HepG2 (cell line): ENCODE measurements at regions not wholly inside any gene's neighbourhood (a gene's known extent, or its start where the extent isn't known, plus 50 kb on each side); places are given as distances from the start of the nearest gene placed in this dataset.

ENCODE experiments used
- ATAC-seq: fragments of 200-7000 bp; cut with Tn5 transposase; 3 replicates; pipeline ENCODE4 v1.9.1; 2020; ENCODE audit warnings: mild to moderate bottlenecking, moderate library complexity
- BruUV-seq: library from RNA; stranded (reverse); fragments of 400-500 nt; replicated peaks from 2 replicates; lab custom pipeline; 2021; lab: Mats Ljungman, UMichigan
- CTCF ChIA-PET: fragments of 300-600 bp; formaldehyde crosslinking; extraction: SDS; loops from one replicate; lab custom pipeline; 2021; ENCODE audit warnings: low total read pairs, inconsistent platforms, low intra/inter-chr PET ratio; lab: Yijun Ruan, JAX
- POLR2A ChIA-PET: fragments of 350-600 bp; sonication (Branson Sonifier 250); formaldehyde crosslinking; loops from one replicate; lab custom pipeline; 2020; ENCODE audit warnings: antibody characterized with exemption, inconsistent platforms; lab: Yijun Ruan, JAX
- DNase-seq: peaks from one replicate; pipeline ENCODE4 v3.0.0-alpha.2; 2015; ENCODE audit warnings: low spot score
- FAIRE-seq: peaks from 3 replicates; lab custom pipeline; 2011; peaks lifted over from hg19 to GRCh38; lab: Jason Lieb, UNC
- H2AFZ ChIP-seq: one replicate; pipeline ENCODE4 v1.6.1; 2011; ENCODE audit warnings: low read length, inconsistent platforms
- H3K27ac ChIP-seq: fragments of 300-600 bp; 3 replicates; pipeline ENCODE4 v1.8.0; 2011; ENCODE audit warnings: mixed run types, mild to moderate bottlenecking, mixed read lengths, low read length, inconsistent platforms; ENCODE audit not compliant: insufficient read depth; ENCODE audit errors: extremely low read length
- H3K27me3 ChIP-seq, 2 experiments: fragments of 200-600 bp in 1 of 2; 2 replicates in 1 of 2; 3 replicates in 1 of 2; pipeline versions ENCODE4 v1.6.0 to v1.8.0; 2011; ENCODE audit warnings: low read length in 2 of 2, mild to moderate bottlenecking in 2 of 2, moderate library complexity in 2 of 2, inconsistent platforms in 1 of 2; ENCODE audit not compliant: insufficient read depth in 2 of 2, control insufficient read depth in 1 of 2
- H3K36me3 ChIP-seq, 2 experiments: fragments of 200-600 bp in 1 of 2; replicated peaks in 1 of 2; 2 replicates in 1 of 2; 3 replicates in 1 of 2; pipeline versions ENCODE4 v1.5.1 to v1.8.0; 2011; ENCODE audit warnings: low read length in 2 of 2, inconsistent platforms in 1 of 2; ENCODE audit not compliant: insufficient read depth in 2 of 2, control insufficient read depth in 1 of 2
- H3K4me1 ChIP-seq: 2 replicates; pipeline ENCODE4 v1.5.1; 2012; ENCODE audit warnings: low read length, inconsistent platforms; ENCODE audit not compliant: insufficient read depth
- H3K4me2 ChIP-seq: 2 replicates; pipeline ENCODE4 v1.6.0; 2011; ENCODE audit warnings: low read depth, low read length, inconsistent platforms
- H3K4me3 ChIP-seq, 3 experiments: fragments of 200-600 bp in 1 of 3; sonication (generic), shearing (Covaris generic) in 1 of 3; replicated peaks in 1 of 3; 2 replicates each; pipeline ENCODE4 v1.5.1; 2011 to 2016; ENCODE audit warnings: low read length in 3 of 3, inconsistent platforms in 2 of 3, low read depth in 2 of 3, mild to moderate bottlenecking in 2 of 3, control low read depth in 1 of 3, mixed read lengths in 1 of 3; ENCODE audit not compliant: insufficient read depth in 1 of 3
- H3K79me2 ChIP-seq: one replicate; pipeline ENCODE4 v1.6.1; 2011; ENCODE audit warnings: low read length, inconsistent platforms; ENCODE audit not compliant: insufficient read depth
- H3K9ac ChIP-seq: 2 replicates; pipeline ENCODE4 v1.6.0; 2011; ENCODE audit warnings: mild to moderate bottlenecking, low read depth, low read length, inconsistent platforms; ENCODE audit not compliant: insufficient read depth
- H3K9me3 ChIP-seq: 2 replicates; pipeline ENCODE4 v1.5.1; 2012; ENCODE audit warnings: mild to moderate bottlenecking, low read length
- H4K20me1 ChIP-seq: 2 replicates; pipeline ENCODE4 v1.6.0; 2011; ENCODE audit warnings: inconsistent platforms, mild to moderate bottlenecking, low read length, moderate library complexity; ENCODE audit not compliant: insufficient read depth
- HIVEP1 ChIP-seq: sonication (generic); formaldehyde crosslinking; IDR thresholded peaks from 2 replicates; pipeline ENCODE4 v1.4.0; 2020; ENCODE audit warnings: mild to moderate bottlenecking, missing genetic modification reagents
- MAFF ChIP-seq: IDR thresholded peaks from 2 replicates; pipeline ENCODE4 v1.6.1; 2011; ENCODE audit warnings: low read depth, low read length, improper control_type of control experiment
- MAFK ChIP-seq, 2 experiments: IDR thresholded peaks in 1 of 2; conservative IDR thresholded peaks in 1 of 2; 2 replicates each; pipeline ENCODE4 v1.6.1; 2011; ENCODE audit warnings: improper control_type of control experiment in 2 of 2, low read length in 2 of 2
- NKX3-1 ChIP-seq: sonication (generic); formaldehyde crosslinking; IDR thresholded peaks from 2 replicates; pipeline ENCODE4 v1.5.0; 2020; ENCODE audit warnings: missing genetic modification reagents
- TAF1 ChIP-seq: sonication (generic); formaldehyde crosslinking; IDR thresholded peaks from 2 replicates; pipeline ENCODE4 v1.4.0; 2020; ENCODE audit warnings: missing genetic modification reagents
- ZC3H13 ChIP-seq: sonication (generic); formaldehyde crosslinking; IDR thresholded peaks from 2 replicates; pipeline ENCODE4 v1.8.1; 2023; ENCODE audit warnings: mild to moderate bottlenecking, missing genetic modification reagents, moderate library complexity
- ZFP37 ChIP-seq: sonication (generic); formaldehyde crosslinking; IDR thresholded peaks from 2 replicates; pipeline ENCODE4 v1.4.0; 2020; ENCODE audit warnings: missing genetic modification reagents, borderline replicate concordance
- ZFYVE20 ChIP-seq: sonication (generic); formaldehyde crosslinking; IDR thresholded peaks from 2 replicates; pipeline ENCODE4 v1.8.0; 2023; ENCODE audit warnings: low read depth, mild to moderate bottlenecking, moderate library complexity, missing genetic modification reagents, borderline replicate concordance
- ZNF780A ChIP-seq: sonication (generic); formaldehyde crosslinking; IDR thresholded peaks from 2 replicates; pipeline ENCODE4 v1.8.0; 2022; ENCODE audit warnings: mild to moderate bottlenecking, missing genetic modification reagents, moderate library complexity
- WGBS: methylation state at CpG from one replicate; pipeline ENCODE4 v1.1.6; 2017; ENCODE audit warnings: low lambda C conversion rate; 5-methylcytosine and 5-hydroxymethylcytosine counted together
- in situ Hi-C: cut with HindIII; loops from 2 replicates; pipeline ENCODE4 v1.10.0; 2017; ENCODE audit warnings: low pct_unique_long_range_greater_than_20kb; ENCODE audit not compliant: extremely low pct_ligation_motif_present
- intact Hi-C: fragments of 100-400 bp; cut with micrococcal nuclease; formaldehyde crosslinking; loops from one replicate; pipeline ENCODE4 v1.10.0; 2022; ENCODE audit not compliant: unreplicated experiment
- TF ChIP-seq, protein P1 (sequence below): sonication (generic); formaldehyde crosslinking; IDR thresholded peaks from 2 replicates; pipeline ENCODE4 v1.5.0; 2020; ENCODE audit warnings: mild to moderate bottlenecking, missing genetic modification reagents, borderline replicate concordance
- TF ChIP-seq, protein P2 (sequence below): sonication (generic); formaldehyde crosslinking; IDR thresholded peaks from 2 replicates; pipeline ENCODE4 v1.4.0; 2020; ENCODE audit warnings: missing genetic modification reagents, borderline replicate concordance
- TF ChIP-seq, protein P3 (sequence below): sonication (generic); formaldehyde crosslinking; IDR thresholded peaks from 2 replicates; pipeline ENCODE4 v1.4.0; 2020; ENCODE audit warnings: missing genetic modification reagents, low read depth, mild to moderate bottlenecking, borderline replicate concordance

DNA sequence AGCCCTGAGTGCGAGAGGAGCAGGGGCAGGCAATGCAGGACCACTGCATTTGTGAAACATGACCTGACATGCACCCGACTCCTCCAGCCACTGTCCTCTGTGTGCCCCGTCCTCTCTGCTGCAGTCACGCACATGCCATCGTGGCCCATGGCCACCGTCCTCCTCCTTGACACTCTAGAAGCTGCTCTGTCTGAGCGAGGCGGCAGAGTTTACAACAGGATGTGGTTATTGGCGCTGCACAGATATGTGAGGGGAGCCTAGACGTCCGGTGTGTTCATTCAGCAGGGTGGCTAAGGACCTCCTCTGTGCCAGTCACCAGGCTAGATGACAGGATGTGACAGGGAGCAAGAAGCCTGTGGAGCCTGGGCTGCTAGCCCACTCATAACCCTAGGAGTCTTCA lies 277.8 kb downstream of the FOXO1 start (continued):
- TF ChIP-seq, protein P1, sequence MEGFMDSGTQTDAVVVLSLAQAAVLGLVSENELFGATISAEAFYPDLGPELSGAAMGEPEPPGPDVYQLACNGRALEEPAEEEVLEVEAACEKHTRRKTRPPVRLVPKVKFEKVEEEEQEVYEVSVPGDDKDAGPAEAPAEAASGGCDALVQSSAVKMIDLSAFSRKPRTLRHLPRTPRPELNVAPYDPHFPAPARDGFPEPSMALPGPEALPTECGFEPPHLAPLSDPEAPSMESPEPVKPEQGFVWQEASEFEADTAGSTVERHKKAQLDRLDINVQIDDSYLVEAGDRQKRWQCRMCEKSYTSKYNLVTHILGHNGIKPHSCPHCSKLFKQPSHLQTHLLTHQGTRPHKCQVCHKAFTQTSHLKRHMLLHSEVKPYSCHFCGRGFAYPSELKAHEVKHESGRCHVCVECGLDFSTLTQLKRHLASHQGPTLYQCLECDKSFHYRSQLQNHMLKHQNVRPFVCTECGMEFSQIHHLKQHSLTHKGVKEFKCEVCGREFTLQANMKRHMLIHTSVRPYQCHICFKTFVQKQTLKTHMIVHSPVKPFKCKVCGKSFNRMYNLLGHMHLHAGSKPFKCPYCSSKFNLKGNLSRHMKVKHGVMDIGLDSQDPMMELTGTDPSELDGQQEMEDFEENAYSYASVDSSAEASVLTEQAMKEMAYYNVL (CRISPR knock-in tag): no peak
- TF ChIP-seq HIVEP1 (CRISPR knock-in tag): no peak
- TF ChIP-seq, protein P2, sequence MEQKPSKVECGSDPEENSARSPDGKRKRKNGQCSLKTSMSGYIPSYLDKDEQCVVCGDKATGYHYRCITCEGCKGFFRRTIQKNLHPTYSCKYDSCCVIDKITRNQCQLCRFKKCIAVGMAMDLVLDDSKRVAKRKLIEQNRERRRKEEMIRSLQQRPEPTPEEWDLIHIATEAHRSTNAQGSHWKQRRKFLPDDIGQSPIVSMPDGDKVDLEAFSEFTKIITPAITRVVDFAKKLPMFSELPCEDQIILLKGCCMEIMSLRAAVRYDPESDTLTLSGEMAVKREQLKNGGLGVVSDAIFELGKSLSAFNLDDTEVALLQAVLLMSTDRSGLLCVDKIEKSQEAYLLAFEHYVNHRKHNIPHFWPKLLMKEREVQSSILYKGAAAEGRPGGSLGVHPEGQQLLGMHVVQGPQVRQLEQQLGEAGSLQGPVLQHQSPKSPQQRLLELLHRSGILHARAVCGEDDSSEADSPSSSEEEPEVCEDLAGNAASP (CRISPR knock-in tag): peak; percentile 67; the same call in 1 of the 2 replicates
- no peak for TF ChIP-seq ZFYVE20
- TF ChIP-seq ZC3H13 (CRISPR knock-in tag): 0 out of 2 replicates have a peak, but pooled peaks have one; percentile 35
- no peak for TF ChIP-seq NKX3-1 (CRISPR knock-in tag)
- TF ChIP-seq ZNF780A: no peak

DNA sequence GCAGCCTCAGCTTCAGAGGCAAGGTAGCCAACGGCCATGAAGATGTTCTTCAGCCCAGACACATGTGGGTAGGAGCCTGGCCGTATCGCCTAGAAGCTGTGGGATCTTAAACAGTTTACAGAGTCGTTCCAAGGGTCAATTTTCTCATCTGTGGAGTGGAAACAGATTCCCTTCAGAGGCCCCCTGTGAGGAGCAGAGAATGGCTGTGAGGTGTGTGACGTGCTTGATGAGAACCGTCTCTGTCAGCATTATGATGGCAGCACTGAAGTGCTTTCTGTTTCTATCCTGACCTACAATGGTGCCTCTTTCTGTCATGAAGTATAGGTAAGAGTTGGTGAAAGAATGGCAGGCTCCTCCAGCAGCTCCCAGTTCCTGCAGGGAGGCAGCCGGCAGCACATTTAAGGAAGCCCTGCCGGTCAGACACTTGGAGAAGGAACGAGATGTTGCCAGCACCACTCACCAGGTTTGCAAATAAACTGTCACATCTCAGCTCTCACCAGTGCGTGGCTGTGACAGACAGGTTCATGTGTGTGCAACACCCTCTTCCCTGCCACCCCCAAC lies 277.3 kb downstream of the FOXO1 start:
- intact Hi-C loops (no loop called here), in situ Hi-C loops (no loop called here)
- no peak for DNase-seq
- POLR2A ChIA-PET: no interaction called here
- Histone ChIP-seq H3K4me3 (peak overlapping the region; percentile 24 to 62 (median 39); a peak in 5 of 6 replicates), H3K27ac (no peak overlapping the region), H3K4me1 (peaks cover 57% of the 10 kb centered on the region), H3K9me3 (no peaks in the 10 kb centered on the region), H2AFZ (peak overlapping the region; percentile 9), H3K27me3 (no peaks in the 10 kb centered on the region), H3K79me2 (no peaks in the 10 kb centered on the region), H4K20me1 (no peaks in the 10 kb centered on the region), H3K36me3 (no peaks in the 10 kb centered on the region), H3K9ac (peak overlapping the region; percentile 25; the same call in 1 of the 2 replicates), H3K4me2 (peak overlapping the region; percentile 75)
- ATAC-seq: peak; percentile 66
- CTCF ChIA-PET: no interaction called here
- WGBS: 5% methylated on average over 4 of the region's 10 CpGs
- TF ChIP-seq MAFK (conservative IDR thresholded peaks at IDR 0.05 in 1 of 2, IDR thresholded peaks at IDR 0.05 in 1 of 2; ENCODE audit: low read length in 2 of 2) (peak; percentile 27 to 61; a peak in 3 of 4 replicates), ZFP37 (no peak), TAF1 (CRISPR knock-in tag) (0 out of 2 replicates have a peak, but pooled peaks have one; percentile 8), MAFF (peak; percentile 34; the same call in 1 of the 2 replicates)
- TF ChIP-seq, protein P3, sequence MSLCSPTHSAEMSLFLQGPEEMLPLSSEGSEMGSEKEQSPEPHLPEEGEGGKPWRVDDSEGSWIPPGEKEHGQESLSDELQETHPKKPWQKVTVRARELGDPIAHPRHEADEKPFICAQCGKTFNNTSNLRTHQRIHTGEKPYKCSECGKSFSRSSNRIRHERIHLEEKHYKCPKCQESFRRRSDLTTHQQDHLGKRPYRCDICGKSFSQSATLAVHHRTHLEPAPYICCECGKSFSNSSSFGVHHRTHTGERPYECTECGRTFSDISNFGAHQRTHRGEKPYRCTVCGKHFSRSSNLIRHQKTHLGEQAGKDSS: no peak
- no peak for FAIRE-seq
- no TSS peak for BruUV-seq
